ENCODE measurements at regions not wholly inside any gene's neighbourhood (a gene's known extent, or its start where the extent isn't known, plus 50 kb on each side); places are given as distances from the start of the nearest gene placed in this dataset.

DNA sequence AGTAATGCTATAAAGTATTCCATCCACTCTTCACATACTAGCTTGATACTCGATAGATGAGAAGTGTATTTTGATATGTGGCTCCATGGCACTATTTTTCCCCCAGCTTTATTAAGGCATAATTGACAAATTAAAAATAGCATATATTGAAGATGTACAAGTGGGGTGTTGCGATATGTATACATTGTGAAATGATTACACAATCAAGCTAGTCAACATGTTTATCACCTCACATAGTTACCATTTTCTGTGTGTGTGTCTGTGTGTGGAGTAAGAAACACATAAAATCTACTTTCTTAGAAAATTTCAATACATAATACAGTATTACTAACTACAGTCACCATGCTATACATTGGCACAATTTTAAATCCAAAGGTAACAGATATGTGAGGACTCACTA is 82.5 kb upstream of the MYT1L start:
- TF ChIP-seq, protein P1, sequence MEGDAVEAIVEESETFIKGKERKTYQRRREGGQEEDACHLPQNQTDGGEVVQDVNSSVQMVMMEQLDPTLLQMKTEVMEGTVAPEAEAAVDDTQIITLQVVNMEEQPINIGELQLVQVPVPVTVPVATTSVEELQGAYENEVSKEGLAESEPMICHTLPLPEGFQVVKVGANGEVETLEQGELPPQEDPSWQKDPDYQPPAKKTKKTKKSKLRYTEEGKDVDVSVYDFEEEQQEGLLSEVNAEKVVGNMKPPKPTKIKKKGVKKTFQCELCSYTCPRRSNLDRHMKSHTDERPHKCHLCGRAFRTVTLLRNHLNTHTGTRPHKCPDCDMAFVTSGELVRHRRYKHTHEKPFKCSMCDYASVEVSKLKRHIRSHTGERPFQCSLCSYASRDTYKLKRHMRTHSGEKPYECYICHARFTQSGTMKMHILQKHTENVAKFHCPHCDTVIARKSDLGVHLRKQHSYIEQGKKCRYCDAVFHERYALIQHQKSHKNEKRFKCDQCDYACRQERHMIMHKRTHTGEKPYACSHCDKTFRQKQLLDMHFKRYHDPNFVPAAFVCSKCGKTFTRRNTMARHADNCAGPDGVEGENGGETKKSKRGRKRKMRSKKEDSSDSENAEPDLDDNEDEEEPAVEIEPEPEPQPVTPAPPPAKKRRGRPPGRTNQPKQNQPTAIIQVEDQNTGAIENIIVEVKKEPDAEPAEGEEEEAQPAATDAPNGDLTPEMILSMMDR (conservative IDR thresholded peaks at IDR 0.05; ENCODE audit: low read length) = no peak
- no peak for DNase-seq (ENCODE audit: low read depth)
- H3K4me3 ChIP-seq (ENCODE audit: low read length) = no peak overlapping the region

DNA sequence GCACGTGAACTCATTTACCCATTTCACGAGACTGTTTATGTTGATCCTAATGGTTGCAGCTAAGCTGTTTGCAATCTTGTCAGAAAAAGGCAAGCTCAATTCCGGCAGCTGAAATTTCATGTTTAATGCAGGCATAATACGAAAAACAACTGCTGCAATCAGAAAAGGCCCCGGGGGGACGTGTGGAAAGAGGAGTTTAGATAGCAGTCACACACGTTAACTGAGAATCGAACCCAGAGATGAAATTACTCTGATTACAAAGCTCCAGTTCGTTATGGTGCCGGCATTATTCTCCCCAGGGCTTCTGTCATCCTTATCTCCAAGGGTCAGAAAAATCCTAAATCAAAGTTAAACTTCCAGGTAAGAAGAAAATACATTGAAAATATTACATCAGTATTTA is 79.9 kb upstream of the MYT1L start:
- TF ChIP-seq, protein P1 (conservative IDR thresholded peaks at IDR 0.05; ENCODE audit: low read length) = no peak
- no peak for DNase-seq (ENCODE audit: low read depth)
- no peak overlapping the region for H3K4me3 ChIP-seq (ENCODE audit: low read length)

DNA sequence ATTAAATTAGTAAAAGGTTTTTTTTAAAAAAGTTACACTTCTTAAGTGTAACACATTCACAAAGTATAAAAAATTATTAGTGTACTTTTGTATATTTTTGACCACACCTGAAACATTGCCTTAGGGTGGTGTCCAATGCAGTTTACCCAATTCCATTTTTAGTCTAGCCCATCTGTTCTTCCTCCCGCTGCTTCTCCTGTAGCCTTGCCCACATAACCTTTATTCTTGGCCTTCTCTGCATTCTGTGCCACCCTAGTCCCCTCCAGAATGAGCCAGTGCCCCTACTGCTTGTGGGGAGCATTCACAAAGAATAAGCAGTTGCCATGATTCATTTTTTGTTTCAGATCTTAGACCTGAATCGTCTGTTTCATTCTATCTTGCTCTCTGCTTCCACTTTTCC is 78.4 kb upstream of the MYT1L start:
- TF ChIP-seq, protein P1 (conservative IDR thresholded peaks at IDR 0.05; ENCODE audit: low read length) = no peak
- DNase-seq (ENCODE audit: low read depth) = no peak
- no peak overlapping the region for H3K4me3 ChIP-seq (ENCODE audit: low read length)

DNA sequence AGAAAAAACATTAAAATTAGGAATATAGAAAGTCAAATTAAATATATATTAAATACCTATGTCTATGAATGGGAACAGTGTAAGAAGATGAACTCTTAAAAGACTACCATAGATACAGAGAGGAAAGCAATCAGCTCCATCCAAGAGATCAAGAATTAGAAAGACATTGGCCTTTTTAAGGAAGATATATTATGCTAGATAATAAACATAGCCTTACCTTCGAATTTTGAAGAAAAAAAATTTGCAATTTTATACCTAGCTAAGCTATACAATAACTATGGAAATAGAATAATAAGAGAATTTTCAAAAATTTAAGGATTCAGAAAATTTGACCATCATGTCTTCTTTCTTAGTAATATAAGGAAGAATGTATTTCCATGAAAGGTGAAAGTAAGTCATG is 74.7 kb upstream of the MYT1L start:
- TF ChIP-seq, protein P1 (conservative IDR thresholded peaks at IDR 0.05; ENCODE audit: low read length) = no peak
- no peak for DNase-seq (ENCODE audit: low read depth)
- H3K4me3 ChIP-seq (ENCODE audit: low read length) = no peak overlapping the region

DNA sequence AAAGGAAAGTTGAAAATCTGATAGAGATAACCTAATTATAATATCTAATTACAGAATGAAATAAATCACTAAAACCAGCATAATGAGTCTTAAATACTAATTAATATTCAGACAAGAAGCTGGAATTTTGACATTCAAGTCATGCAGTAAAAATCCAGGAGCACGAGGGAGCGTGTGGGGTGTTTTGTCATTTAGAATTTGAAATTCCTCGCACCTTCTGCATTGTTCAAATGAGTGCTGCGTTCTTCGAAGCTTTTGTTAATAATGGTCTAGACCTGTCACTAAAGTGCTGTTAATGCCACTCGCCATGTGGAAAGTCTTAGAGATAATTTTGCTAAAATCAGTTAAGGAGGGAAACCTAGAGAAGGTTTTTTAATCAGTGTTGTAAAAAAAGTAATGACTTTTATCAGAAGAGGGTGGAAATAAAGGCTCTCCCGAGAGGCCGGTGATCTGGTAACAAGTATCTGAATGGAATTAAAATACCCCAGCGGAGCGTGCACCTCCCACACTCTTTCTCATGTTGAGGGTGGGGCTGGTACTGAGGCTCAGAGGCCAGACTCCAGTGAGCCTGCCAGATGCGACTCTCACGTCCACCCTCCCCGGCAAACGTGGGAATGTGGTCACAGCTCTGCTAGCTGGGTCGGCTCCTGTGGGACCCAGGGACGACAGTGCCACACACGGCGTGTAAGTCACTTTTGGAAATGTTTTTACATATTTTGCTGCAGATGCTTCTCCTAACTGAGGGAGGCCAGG is 69.4 kb upstream of the MYT1L start:
- no peak overlapping the region for H3K4me3 ChIP-seq (ENCODE audit: low read length)
- TF ChIP-seq, protein P1 (conservative IDR thresholded peaks at IDR 0.05; ENCODE audit: low read length) = no peak
- DNase-seq (ENCODE audit: low read depth) = no peak

DNA sequence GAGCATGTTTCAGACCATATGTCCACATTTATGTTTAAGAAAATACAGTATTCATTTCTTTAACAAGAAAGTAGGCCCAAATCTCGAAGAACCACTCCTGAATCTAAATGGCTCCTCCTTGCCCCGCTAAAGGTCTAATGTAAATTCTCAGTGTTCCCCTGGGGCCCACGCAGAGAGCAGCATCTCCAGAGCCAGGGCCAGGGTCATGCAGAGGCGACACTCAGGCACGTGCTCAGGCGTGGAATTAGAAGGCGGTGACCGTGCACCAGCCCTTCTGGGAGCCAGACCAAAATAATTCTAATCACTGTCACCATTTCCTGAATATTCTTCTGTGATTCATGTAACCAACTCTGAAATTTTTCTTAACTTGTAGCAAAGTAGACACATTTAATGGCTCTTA is 68.3 kb upstream of the MYT1L start:
- TF ChIP-seq, protein P1 (conservative IDR thresholded peaks at IDR 0.05; ENCODE audit: low read length) = no peak

DNA sequence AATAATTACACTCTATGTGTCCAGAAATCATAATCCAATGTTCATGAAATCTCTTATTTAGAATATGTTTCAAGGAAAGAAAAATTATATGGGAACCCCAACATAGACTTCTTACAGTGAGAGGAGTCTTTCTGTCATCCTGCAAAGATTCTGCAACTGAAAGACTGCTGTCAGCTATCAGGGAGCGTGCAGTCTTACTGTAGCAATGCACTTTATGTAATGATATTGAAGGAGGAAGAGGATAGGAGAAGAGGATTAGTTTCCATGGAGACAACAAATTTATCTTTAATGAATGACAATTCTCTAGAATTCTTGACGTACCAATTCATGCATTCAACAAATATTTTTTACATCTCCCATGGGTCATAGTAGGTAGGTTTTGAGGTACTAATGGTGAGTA is 61.3 kb upstream of the MYT1L start:
- TF ChIP-seq, protein P1 (conservative IDR thresholded peaks at IDR 0.05; ENCODE audit: low read length) = no peak
- H3K4me3 ChIP-seq (ENCODE audit: low read length) = no peak overlapping the region
- DNase-seq (ENCODE audit: low read depth) = no peak

More for the DNA sequence above, 68.3 kb upstream of the MYT1L start:
- no peak for DNase-seq (ENCODE audit: low read depth)
- H3K4me3 ChIP-seq (ENCODE audit: low read length) = no peak overlapping the region

Data from AG10803 (cell line).